ENCODE measurements at regions not wholly inside any gene's neighbourhood (a gene's known extent, or its start where the extent isn't known, plus 50 kb on each side); places are given as distances from the start of the nearest gene placed in this dataset.

DNA sequence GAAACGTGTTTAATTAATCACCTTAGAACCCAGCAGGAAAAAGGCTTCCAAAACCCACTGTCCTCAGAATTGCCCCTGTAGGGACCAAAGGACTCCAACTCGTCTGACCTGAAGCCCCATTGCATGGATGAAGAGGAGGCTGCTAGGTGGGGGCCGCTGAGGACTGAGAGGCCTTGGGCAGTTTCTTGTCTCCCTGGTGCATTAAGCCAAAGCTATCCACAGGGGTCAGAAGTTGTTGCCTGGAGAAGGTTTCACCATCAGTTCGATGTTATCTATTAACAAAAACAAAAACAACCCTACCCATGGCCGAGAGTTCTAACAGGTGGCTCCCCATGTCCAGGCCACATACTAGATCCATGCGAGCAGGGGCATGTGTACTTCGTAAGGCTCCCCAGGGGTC, 120.9 kb upstream of the CD93 start:
- no peaks in the 10 kb centered on the region for H3K27me3 Mint-ChIP-seq
- POLR2A ChIA-PET: no interaction called here
- H3K9me3 Mint-ChIP-seq: no peaks in the 10 kb centered on the region
- H3K36me3 Mint-ChIP-seq: no peaks in the 10 kb centered on the region
- no peak overlapping the region for H3K4me3 Mint-ChIP-seq
- DNase-seq (no peak), ATAC-seq (ENCODE audit: low read depth) (no peak)
- no peak overlapping the region for H3K27ac Mint-ChIP-seq
- H3K4me1 Mint-ChIP-seq: no peaks in the 10 kb centered on the region

DNA sequence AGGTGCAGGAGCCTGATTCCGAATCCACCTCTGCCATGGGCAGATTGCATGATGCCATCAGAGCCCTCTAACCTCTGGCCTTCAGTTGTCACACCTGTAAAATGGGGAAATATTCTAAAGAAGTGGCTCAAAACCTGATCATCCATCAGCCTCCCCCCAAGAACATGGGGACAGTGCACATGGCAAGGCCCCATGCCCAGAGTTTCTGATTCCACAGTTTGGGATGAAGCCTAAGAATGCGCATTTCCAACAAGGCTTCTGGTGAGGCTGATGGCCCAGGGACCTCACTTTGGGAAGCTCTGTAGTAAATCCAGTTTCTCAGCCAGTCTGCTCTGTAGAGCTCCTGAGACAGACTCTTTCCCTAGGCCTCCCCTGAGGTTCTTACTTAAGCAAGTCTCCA, 119.9 kb upstream of the CD93 start:
- H3K4me1 Mint-ChIP-seq: no peaks in the 10 kb centered on the region
- POLR2A ChIA-PET: no interaction called here
- no peaks in the 10 kb centered on the region for H3K36me3 Mint-ChIP-seq
- no peak overlapping the region for H3K4me3 Mint-ChIP-seq
- no peak overlapping the region for H3K27ac Mint-ChIP-seq
- no peak for ATAC-seq (ENCODE audit: low read depth)
- DNase-seq: no peak
- H3K9me3 Mint-ChIP-seq: no peaks in the 10 kb centered on the region
- H3K27me3 Mint-ChIP-seq: peaks cover 3% of the 10 kb centered on the region

GRCh38 chr20:23205611-23206041, 119.5 kb upstream of the CD93 start:
- POLR2A ChIA-PET: no interaction called here
- DNase-seq (no peak), ATAC-seq (ENCODE audit: low read depth) (no peak)
- Mint-ChIP-seq H3K27ac (no peak overlapping the region), H3K36me3 (no peaks in the 10 kb centered on the region), H3K4me1 (no peaks in the 10 kb centered on the region), H3K9me3 (no peaks in the 10 kb centered on the region), H3K4me3 (no peak overlapping the region), H3K27me3 (peaks cover 3% of the 10 kb centered on the region)

GRCh38 chr20:23205211-23205610, 119.1 kb upstream of the CD93 start:
- H3K9me3 Mint-ChIP-seq: no peaks in the 10 kb centered on the region
- H3K36me3 Mint-ChIP-seq: no peaks in the 10 kb centered on the region
- DNase-seq: no peak
- POLR2A ChIA-PET: no interaction called here
- H3K27me3 Mint-ChIP-seq: peaks cover 3% of the 10 kb centered on the region
- H3K4me3 Mint-ChIP-seq: no peak overlapping the region
- no peaks in the 10 kb centered on the region for H3K4me1 Mint-ChIP-seq
- H3K27ac Mint-ChIP-seq: no peak overlapping the region
- ATAC-seq (ENCODE audit: low read depth): no peak

DNA sequence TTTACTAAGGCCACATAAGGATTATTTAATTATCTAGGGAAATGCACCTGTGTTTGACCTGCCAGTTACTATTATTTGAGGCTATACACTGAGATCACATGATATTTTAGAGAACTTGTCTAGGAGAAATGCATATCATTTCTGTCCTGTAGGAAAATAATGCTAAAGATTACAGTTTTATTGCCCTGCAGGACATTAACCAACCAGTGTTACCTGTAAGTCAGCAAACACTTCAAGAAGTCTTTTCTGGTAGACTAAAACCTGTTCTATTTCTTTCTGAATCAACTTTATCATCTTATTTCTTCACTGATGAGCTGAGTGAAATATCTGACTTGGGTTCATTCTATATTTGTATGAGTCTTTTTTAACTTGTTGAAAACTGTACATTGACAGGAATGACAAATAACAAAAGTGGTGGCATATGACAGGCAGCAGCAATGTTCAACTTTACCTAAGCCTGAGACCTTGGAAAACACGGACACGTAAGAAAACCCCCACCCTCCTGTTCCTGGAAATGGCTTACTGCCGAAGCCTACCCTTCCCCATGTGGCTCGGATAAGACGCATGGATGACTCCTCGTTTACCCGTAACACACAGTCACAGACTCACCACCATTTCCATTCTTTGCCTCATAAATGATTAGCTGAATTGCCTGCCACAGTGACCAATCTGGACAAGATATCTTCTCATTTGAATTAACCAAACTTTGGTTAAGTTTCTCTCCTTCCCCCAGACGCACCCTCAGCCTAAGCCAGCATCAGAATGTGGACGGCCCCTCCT, 118.0 kb upstream of the CD93 start:
- Mint-ChIP-seq H3K9me3 (no peaks in the 10 kb centered on the region), H3K4me3 (no peak overlapping the region), H3K27ac (no peak overlapping the region), H3K27me3 (peaks cover 3% of the 10 kb centered on the region), H3K36me3 (no peaks in the 10 kb centered on the region), H3K4me1 (no peaks in the 10 kb centered on the region)
- ATAC-seq (ENCODE audit: low read depth) (no peak), DNase-seq (no peak)
- POLR2A ChIA-PET: no interaction called here

GRCh38 chr20:23203310-23203709, 117.2 kb upstream of the CD93 start:
- no peak overlapping the region for H3K4me3 Mint-ChIP-seq
- H3K9me3 Mint-ChIP-seq: no peaks in the 10 kb centered on the region
- POLR2A ChIA-PET: no interaction called here
- H3K27ac Mint-ChIP-seq: no peak overlapping the region
- H3K27me3 Mint-ChIP-seq: peaks cover 9% of the 10 kb centered on the region
- H3K36me3 Mint-ChIP-seq: no peaks in the 10 kb centered on the region
- DNase-seq (no peak), ATAC-seq (ENCODE audit: low read depth) (no peak)
- no peaks in the 10 kb centered on the region for H3K4me1 Mint-ChIP-seq

DNA sequence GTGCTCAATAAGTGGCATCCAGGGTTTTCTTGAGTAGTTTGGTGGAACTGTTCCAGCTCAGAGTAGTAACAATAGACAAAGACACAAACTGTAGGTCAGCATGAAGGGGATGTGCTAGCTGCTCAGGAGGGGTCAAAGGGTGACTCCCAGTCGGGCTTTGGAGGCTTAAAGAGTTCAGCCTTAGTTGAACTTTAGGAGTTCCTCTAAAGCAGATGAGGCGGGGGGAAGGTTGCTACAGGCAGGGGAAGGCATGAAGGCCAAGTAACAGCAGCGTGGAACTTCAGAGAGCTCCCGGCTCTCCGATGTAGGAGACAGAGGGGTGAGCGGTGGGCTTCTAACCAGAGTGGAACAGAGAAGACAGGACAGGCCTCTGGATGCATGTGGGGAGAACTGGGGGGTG, 115.5 kb upstream of the CD93 start:
- no peaks in the 10 kb centered on the region for H3K36me3 Mint-ChIP-seq
- H3K27me3 Mint-ChIP-seq: peaks cover 10% of the 10 kb centered on the region
- no peaks in the 10 kb centered on the region for H3K9me3 Mint-ChIP-seq
- no peaks in the 10 kb centered on the region for H3K4me1 Mint-ChIP-seq
- POLR2A ChIA-PET: no interaction called here
- ATAC-seq (ENCODE audit: low read depth) (no peak), DNase-seq (no peak)
- no peak overlapping the region for H3K4me3 Mint-ChIP-seq
- no peak overlapping the region for H3K27ac Mint-ChIP-seq

DNA sequence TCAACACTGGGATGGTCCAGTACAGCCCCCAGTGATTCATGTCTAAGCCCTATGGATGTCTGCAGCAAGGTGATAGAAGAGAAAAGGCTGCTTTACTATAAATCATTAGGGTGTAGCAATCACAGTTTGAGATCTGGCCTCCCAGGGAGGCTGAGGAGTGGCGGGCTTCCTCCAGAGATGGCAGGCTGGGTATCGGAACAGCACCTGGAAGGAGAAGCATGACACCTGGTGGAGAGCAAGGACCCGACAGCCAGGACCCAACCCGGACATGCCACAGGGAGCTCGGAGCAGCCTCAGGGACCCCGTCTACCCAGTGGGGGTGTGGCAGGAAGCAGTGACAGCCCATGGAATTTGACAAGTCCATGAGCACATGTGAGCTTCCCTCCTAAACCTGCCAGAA, 114.8 kb upstream of the CD93 start:
- DNase-seq: no peak
- no peak overlapping the region for H3K27ac Mint-ChIP-seq
- H3K27me3 Mint-ChIP-seq: peaks cover 10% of the 10 kb centered on the region
- no peaks in the 10 kb centered on the region for H3K36me3 Mint-ChIP-seq
- POLR2A ChIA-PET: no interaction called here
- H3K9me3 Mint-ChIP-seq: no peaks in the 10 kb centered on the region
- ATAC-seq (ENCODE audit: low read depth): no peak
- H3K4me3 Mint-ChIP-seq: no peak overlapping the region
- H3K4me1 Mint-ChIP-seq: no peaks in the 10 kb centered on the region

DNA sequence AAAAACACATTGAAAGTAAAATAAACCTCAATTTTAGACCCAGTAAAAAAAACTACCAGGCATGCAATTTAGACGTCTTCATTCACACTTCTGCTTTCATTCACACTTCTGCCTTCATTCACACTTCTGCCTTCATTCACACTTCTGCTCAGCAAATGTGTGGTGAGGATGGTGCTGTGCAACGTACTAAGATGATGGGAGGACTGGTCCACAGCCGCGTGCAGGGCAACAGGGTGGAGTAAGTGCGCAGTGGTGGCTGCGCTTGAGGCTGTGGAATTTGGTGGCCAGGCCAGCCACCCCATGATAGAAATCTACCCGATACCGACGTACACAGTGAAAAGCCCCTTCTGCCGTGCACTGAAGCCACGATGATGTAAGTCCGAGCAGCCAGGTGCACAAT, 114.3 kb upstream of the CD93 start:
- no peak overlapping the region for H3K4me3 Mint-ChIP-seq
- H3K27ac Mint-ChIP-seq: no peak overlapping the region
- POLR2A ChIA-PET: no interaction called here
- no peaks in the 10 kb centered on the region for H3K4me1 Mint-ChIP-seq
- H3K9me3 Mint-ChIP-seq: no peaks in the 10 kb centered on the region
- no peaks in the 10 kb centered on the region for H3K36me3 Mint-ChIP-seq
- no peak for DNase-seq
- ATAC-seq (ENCODE audit: low read depth): no peak
- H3K27me3 Mint-ChIP-seq: peaks cover 10% of the 10 kb centered on the region

GRCh38 chr20:23199356-23199755, 113.2 kb upstream of the CD93 start:
- no peaks in the 10 kb centered on the region for H3K36me3 Mint-ChIP-seq
- no peak for DNase-seq
- POLR2A ChIA-PET: no interaction called here
- no peak overlapping the region for H3K27ac Mint-ChIP-seq
- no peak overlapping the region for H3K4me3 Mint-ChIP-seq
- H3K4me1 Mint-ChIP-seq: no peaks in the 10 kb centered on the region
- no peaks in the 10 kb centered on the region for H3K9me3 Mint-ChIP-seq
- peaks cover 12% of the 10 kb centered on the region for H3K27me3 Mint-ChIP-seq
- ATAC-seq (ENCODE audit: low read depth): no peak

- POLR2A ChIA-PET: no interaction called here
- no peak overlapping the region for H3K4me3 Mint-ChIP-seq
- no peak overlapping the region for H3K27ac Mint-ChIP-seq
- H3K36me3 Mint-ChIP-seq: no peaks in the 10 kb centered on the region
- no peak for ATAC-seq (ENCODE audit: low read depth)
- DNase-seq: no peak
- no peaks in the 10 kb centered on the region for H3K4me1 Mint-ChIP-seq
- no peaks in the 10 kb centered on the region for H3K9me3 Mint-ChIP-seq
- peaks cover 15% of the 10 kb centered on the region for H3K27me3 Mint-ChIP-seq
Measured at GRCh38 chr20:23198815-23199214, 112.7 kb upstream of the CD93 start.

DNA sequence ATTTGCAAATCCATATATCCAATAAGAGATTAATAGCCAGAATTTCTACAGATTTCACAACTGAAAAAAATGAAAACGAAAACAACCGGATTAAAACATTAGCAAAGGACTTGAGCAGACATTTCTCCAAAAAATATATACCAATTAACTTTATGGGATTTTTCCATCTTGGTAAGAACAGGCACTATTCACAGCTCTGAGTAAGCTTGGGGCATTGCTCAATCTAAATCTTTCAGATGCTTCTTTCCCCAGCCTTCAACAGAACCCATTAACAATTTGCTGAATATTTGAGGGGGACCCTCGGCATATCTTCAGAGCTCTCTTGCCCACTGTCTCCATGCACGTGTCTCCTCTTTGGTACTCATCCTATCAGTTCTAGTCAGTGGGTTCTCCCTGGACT, 111.7 kb upstream of the CD93 start:
- POLR2A ChIA-PET: no interaction called here
- H3K27me3 Mint-ChIP-seq: peaks cover 15% of the 10 kb centered on the region
- H3K4me1 Mint-ChIP-seq: no peaks in the 10 kb centered on the region

DNA sequence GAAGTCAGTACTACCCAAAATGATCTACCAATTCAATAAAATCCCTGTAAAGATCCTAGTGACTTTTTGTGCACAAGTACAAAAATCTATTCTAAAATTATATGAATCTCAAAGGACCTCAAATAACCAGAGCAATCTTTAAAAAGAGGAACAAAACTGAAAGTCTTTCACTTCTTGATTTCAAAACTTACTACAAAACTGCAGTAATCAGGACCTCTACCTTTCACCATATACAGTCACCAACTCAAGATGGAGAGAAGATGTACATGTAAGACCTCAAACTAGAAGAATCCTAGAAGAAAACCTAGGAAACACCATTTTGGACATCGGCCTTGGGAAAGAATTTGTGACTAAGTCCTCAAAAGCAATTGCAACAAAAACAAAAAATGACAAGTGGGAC, 109.5 kb upstream of the CD93 start:
- no peak for DNase-seq
- POLR2A ChIA-PET: no interaction called here
- Mint-ChIP-seq H3K4me1 (no peaks in the 10 kb centered on the region), H3K27ac (no peak overlapping the region), H3K4me3 (no peak overlapping the region), H3K9me3 (no peaks in the 10 kb centered on the region), H3K27me3 (peaks cover 11% of the 10 kb centered on the region), H3K36me3 (no peaks in the 10 kb centered on the region)
- ATAC-seq (ENCODE audit: low read depth): no peak

More for the DNA sequence above, 111.7 kb upstream of the CD93 start:
- DNase-seq (no peak), ATAC-seq (ENCODE audit: low read depth) (no peak)
- Mint-ChIP-seq H3K36me3 (no peaks in the 10 kb centered on the region), H3K9me3 (no peaks in the 10 kb centered on the region), H3K27ac (no peak overlapping the region), H3K4me3 (no peak overlapping the region)

DNA sequence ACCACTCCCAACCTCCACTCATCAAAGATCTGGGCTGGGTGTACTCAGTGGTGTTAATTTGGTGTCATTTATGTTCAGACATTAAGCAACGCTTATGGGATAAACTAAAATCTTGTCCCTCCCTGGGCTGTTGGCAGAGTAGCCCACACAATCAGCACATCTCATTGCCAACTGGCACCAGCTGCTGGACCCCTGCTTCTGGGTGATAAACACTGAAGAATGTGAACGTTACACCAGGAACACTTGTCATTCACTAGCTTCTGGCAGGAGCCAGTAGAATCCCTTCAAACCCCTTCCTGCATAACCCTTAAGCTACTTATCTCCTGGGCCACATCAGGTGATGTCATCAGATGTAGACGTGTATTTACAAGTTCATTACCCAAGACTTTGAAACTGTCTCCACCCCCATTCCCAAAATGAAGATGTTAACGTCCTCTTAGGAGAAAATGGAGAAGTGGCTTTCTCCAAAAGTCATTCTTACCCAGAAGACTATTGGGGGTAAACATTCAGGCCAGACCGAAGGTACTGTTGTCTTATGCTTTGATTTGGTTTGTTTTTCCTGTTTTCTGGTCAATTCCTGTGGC, 107.8 kb upstream of the CD93 start:
- POLR2A ChIA-PET: no interaction called here
- DNase-seq: no peak
- H3K4me3 Mint-ChIP-seq: no peak overlapping the region
- H3K9me3 Mint-ChIP-seq: no peaks in the 10 kb centered on the region
- H3K36me3 Mint-ChIP-seq: no peaks in the 10 kb centered on the region
- no peak overlapping the region for H3K27ac Mint-ChIP-seq
- peaks cover 9% of the 10 kb centered on the region for H3K27me3 Mint-ChIP-seq
- H3K4me1 Mint-ChIP-seq: no peaks in the 10 kb centered on the region
- no peak for ATAC-seq (ENCODE audit: low read depth)
